Hematopoietic multipotent progenitor cell treated with erythropoietin and hydrocortisone succinate and interleukin-3 and kit ligand, for 4 days (in vitro differentiated cells): ENCODE measurements at regions not wholly inside any gene's neighbourhood (a gene's known extent, or its start where the extent isn't known, plus 50 kb on each side); places are given as distances from the start of the nearest gene placed in this dataset.

Experiments
- DNase-seq: peaks from one replicate; pipeline ENCODE4 v3.0.0-alpha.2; 2015

- no peak for DNase-seq
Measured at GRCh38 chr13:40232311-40233040, 434.0 kb downstream of the FOXO1 start.

DNA sequence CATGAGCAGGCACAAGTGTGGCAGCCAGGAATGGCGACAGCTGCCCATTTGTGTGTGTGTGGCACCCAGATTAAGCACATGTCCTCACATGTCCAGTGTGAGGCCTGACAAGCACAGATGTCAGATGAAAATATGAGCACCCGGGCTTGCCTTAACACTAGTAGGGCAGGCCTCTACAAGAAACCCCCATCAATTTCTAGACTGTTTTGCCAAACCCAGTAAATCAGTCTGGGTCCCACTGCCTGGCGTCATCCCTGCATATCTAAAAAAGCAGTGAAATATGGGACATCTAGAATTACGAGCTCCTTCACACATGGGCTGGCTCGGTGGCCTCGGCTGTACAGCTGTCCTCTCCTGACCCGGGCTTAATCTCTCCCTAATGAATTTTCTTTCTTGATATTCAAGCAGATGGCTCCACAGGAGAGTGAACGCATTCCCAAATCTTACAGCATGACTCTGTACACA is 432.7 kb downstream of the FOXO1 start:
- no peak for DNase-seq

GRCh38 chr13:40235160-40235796 is 431.2 kb downstream of the FOXO1 start:
- DNase-seq = no peak

DNA sequence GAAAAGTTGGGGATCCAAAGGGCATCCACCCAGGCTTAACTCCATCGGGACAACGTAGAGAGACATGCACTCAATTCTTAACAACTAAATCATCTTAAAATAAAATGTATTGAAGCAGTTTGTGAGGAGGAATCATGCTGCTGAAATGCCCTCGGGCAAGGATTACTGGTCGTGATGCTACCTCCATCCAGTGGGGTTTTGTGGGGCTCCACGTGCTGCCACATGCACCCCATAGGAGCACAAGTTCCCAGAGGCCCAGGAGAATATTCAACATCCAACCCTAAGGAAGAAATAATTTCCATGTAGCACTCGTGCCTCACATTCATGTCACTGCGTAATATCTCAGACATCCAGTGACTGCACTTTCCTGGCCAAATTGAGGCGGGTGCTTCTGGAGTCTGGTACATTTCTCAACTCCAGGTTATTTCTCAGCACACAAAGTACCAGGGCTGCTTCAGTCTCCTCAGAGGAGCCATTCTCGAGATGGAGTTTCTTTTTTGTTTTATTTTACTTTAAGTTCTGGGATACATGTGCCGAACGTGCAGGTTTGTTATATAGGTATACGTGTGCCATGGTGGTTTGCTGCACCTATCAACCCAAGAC is 429.8 kb downstream of the FOXO1 start:
- DNase-seq = no peak

DNA sequence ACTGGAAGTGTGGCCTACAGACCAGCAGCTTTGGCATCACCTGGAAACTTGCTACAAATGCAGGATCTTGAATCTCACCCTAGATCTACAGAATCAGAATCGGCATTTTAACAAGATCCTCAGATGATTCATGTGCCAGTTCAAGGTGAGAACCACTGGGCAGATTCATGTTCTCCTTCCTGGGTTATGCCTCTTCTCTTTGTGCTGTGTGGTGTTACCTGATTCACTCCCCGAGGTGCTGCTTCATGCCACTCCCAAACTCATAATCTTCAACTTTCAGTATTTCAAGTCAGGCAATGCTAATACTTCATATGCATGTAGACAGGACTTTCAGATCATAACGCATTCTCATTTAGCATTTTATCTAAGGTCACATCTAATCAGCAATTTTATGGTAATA is 427.7 kb downstream of the FOXO1 start:
- no peak for DNase-seq

DNA sequence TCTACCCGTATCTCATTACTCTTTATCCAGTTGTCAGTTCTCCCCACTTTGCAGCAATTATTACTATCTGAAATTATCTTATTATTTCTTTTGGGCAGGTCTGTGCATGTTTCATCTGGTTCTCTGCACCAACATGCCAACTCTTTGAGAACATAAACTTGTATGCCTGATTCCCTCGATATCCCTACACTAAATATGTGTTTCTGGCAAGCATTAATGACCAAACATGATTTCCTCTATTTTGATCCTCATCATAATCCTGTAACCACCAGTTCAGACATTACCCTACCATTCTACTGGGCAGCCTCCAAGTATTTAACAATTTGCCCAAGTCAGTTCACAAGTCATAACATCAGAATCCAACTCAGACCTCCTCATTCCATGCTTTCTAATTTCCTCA is 426.1 kb downstream of the FOXO1 start:
- no peak for DNase-seq

- no peak for DNase-seq
Measured at GRCh38 chr13:40241125-40241798, 425.2 kb downstream of the FOXO1 start.

DNA sequence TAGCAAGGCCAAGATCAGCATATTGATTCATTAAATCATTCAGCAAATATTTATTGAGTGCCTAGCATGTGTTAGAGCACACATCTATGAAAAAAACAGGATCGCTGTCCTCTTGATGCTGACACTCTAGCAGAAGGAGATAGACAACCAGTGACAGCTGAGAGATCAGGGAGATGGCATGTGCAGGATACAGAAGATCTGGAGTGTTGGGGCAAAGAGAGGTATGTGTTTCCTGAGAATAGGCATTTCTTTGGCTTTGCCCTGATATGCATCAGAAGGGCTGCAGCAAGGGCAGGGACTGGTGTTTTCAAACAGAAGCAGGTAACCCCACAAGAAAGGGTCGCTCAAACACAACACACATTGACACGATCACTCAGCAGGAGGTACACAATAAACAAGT is 423.4 kb downstream of the FOXO1 start:
- DNase-seq = no peak

GRCh38 chr13:40243982-40244381 is 422.5 kb downstream of the FOXO1 start:
- DNase-seq = no peak

DNA sequence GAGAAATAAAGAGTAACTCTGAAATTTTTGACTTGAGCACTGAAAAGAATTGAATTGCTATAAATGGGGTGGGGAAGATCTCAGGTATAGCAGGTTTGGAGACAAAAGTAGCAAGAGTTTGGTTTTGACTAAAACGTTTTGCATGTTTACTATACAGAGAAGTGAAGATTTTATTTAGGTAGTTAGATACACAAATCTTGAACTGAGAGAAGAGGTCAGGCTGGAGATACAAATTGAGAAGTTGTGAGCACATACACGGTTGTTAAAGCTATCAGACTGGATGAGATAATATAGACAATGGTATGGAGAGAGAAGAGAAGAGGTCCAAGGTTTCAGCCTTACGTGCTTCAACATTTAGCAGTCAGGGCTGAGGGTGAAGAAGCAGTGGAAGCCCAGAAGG is 420.9 kb downstream of the FOXO1 start:
- no peak for DNase-seq

DNA sequence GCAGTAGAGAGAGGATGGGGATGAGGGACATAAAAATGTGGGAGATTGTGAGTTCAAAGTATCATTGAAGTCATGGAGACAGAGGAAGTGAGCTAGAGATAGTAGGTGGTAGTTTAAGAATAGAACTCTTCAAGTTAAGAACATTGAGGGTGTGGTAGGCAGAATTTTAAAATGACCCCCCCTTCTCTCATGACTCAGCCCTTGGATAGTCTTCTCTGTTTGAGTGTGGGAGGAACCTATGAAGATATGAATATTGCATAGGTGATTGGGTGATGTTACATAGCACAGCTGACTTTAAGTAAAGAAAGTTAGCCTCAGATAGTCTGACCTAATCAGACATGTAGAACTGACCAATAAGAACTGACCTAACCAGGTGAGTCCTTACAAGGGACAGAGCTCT is 418.6 kb downstream of the FOXO1 start:
- no peak for DNase-seq

- no peak for DNase-seq
Measured at GRCh38 chr13:40251343-40252032, 415.0 kb downstream of the FOXO1 start.

DNA sequence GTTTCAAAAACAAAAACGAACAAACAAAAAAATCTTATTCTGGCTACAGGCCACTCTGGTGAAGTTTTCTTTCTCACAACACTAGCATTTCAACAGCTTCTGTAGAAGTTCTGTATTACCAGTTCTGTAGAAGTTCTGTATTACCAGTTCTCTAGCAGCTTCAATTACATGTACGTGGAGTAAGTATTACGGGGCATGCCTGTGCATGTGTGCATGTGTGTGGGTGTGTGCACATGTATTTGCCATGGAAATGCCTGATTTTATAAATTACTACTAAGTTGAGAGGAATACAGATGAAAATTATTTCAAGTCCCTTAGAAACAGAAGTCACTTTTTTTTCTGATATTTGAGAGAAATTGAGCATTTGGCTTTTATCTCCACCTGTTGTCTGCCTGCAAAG is 414.2 kb downstream of the FOXO1 start:
- DNase-seq = no peak

DNA sequence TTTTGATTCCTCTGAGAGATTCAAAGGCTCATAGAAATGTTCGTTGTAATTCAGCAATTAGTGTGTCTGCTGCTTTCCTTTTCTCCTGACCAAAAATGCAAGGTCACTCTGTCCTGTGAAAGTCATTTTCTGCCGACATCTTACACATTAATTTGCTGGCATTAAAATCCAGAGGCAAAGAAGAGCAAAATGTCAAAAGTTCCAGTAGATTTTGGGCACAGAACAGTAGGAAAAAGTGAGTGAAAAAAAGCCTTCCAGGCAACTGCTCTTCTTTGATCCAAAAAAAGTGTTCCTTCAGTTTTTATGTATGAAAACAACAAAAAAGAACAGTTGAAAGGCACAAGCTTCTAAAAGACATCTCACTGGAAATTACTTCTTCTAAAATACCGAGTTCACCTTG is 413.8 kb downstream of the FOXO1 start:
- no peak for DNase-seq

- DNase-seq = no peak
Measured at GRCh38 chr13:40254394-40254793, 412.0 kb downstream of the FOXO1 start.

DNA sequence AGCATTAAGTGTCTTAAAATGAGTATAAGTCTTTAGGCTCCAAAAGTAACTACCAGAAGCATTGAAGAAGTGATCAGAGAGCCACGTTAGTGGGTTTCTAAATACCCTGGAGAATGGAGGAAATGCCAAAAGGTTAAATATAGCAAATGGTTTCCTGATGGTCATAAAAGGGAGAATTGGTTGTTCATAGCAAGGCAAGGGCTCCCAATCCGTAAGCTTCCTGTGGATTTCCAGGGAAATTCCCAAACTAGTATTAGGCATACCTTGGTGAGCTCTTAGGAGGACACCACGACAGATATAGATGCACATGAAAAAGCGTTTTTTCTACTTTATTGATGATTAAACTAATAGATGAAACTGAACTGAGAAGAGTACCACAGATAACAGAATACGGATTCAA is 410.9 kb downstream of the FOXO1 start:
- no peak for DNase-seq

- no peak for DNase-seq
Measured at GRCh38 chr13:40259899-40260298, 406.5 kb downstream of the FOXO1 start.

DNA sequence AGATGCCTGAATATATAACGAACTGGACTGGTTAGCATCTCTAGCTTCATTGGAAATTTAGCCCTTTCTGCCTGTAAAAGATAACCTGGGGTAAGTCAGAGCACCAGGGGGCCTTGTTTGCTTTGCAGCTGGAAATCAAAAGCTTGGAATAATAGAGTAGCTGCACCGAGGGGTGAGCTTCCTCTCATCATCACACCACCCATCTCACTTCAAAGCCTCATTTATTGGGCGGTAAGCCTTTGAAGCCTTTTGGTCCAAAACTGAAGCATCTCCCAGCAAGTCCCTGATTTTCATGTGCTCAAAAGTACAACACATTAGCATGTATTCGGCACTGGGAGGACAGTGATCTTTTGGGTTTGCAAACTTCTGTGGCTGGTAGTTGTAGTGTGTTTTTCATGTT is 405.1 kb downstream of the FOXO1 start:
- DNase-seq = no peak

GRCh38 chr13:40261947-40262346 is 404.5 kb downstream of the FOXO1 start:
- DNase-seq = no peak

- no peak for DNase-seq
Measured at GRCh38 chr13:40269086-40269485, 397.4 kb downstream of the FOXO1 start.

- peak; percentile 12 for DNase-seq
Measured at GRCh38 chr13:40270726-40271125, 395.7 kb downstream of the FOXO1 start.

DNA sequence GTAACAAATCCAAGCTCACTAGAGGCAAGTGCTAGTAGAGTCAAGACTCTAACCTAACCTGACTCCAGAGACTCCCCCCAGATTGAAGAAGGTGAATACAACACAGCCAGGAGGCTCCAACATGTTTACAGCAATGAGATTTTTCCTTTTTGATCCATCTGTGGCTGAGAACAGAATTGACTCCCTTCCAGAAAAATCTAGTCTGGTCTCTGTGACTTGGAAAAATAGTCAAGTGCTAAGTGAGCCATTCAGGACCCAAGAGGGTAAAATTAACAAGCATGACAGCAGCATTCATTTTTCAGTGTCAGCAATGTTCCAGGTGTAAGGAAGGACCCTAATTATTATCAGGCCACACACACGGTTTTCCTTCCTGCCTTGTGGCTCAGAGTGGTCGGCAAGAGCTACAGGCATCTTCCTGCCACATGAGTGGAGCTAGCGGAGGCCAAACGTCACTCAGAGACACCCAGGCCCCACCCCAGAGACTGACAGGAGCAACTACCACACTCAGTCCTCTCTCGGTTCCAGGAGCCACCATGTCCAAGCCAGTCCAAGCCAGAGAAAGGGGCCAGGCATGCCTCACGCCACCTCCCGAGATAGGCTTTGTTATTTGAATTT is 395.1 kb downstream of the FOXO1 start:
- peak; percentile 80 for DNase-seq
